GM23248 (cell line): ENCODE measurements at regions not wholly inside any gene's neighbourhood (a gene's known extent, or its start where the extent isn't known, plus 50 kb on each side); places are given as distances from the start of the nearest gene placed in this dataset.
"Not testable (repeated sequence)": the region's sequence is repeated elsewhere in the genome, so short reads cannot be mapped to it uniquely, and the experiment has no call there.

Experiments
- DNase-seq: peaks from one replicate; pipeline ENCODE4 v3.0.0-alpha.2; 2015
- H2AFZ ChIP-seq: fragments of 200-600 bp; sonication (generic); 2 replicates; pipeline ENCODE4 v1.6.1; 2016; ENCODE audit warnings: antibody characterized with exemption
- H3F3A ChIP-seq: fragments of 200-600 bp; sonication (generic); 2 replicates; pipeline ENCODE4 v1.6.1; 2016; ENCODE audit warnings: mild to moderate bottlenecking, antibody characterized with exemption, mixed run types; ENCODE audit not compliant: insufficient read depth
- H3K27ac ChIP-seq: fragments of 200-600 bp; sonication (generic); 2 replicates; pipeline ENCODE4 v1.5.1; 2016; ENCODE audit warnings: mild to moderate bottlenecking
- H3K27me3 ChIP-seq: fragments of 200-600 bp; sonication (generic); replicated peaks from 2 replicates; pipeline ENCODE4 v1.6.1; 2016; ENCODE audit warnings: mild to moderate bottlenecking; ENCODE audit not compliant: insufficient read depth
- H3K36me3 ChIP-seq: fragments of 200-600 bp; sonication (generic); 2 replicates; pipeline ENCODE4 v1.6.1; 2016; ENCODE audit warnings: low read depth, mild to moderate bottlenecking
- H3K4me1 ChIP-seq: fragments of 200-600 bp; sonication (generic); 2 replicates; pipeline ENCODE4 v1.6.1; 2016; ENCODE audit warnings: mild to moderate bottlenecking; ENCODE audit not compliant: insufficient read depth
- H3K4me2 ChIP-seq: fragments of 200-600 bp; sonication (generic); one replicate; pipeline ENCODE4 v1.6.1; 2016; ENCODE audit warnings: mild to moderate bottlenecking; ENCODE audit not compliant: unreplicated experiment
- H3K4me3 ChIP-seq: fragments of 200-600 bp; sonication (generic); 2 replicates; pipeline ENCODE4 v1.5.1; 2016; ENCODE audit warnings: mild to moderate bottlenecking
- H3K79me2 ChIP-seq: fragments of 200-600 bp; sonication (generic); 2 replicates; pipeline ENCODE4 v1.6.1; 2016; ENCODE audit warnings: mild to moderate bottlenecking; ENCODE audit not compliant: insufficient read depth
- H3K9ac ChIP-seq: fragments of 200-600 bp; sonication (generic); 2 replicates; pipeline ENCODE4 v1.6.1; 2016; ENCODE audit warnings: mild to moderate bottlenecking
- H3K9me2 ChIP-seq: fragments of 200-600 bp; sonication (generic); 2 replicates; pipeline ENCODE4 v1.6.1; 2016; ENCODE audit warnings: mixed run types, mild to moderate bottlenecking, moderate library complexity; ENCODE audit not compliant: insufficient read depth
- H3K9me3 ChIP-seq: fragments of 200-600 bp; sonication (generic); one replicate; pipeline ENCODE4 v1.6.1; 2017; ENCODE audit warnings: low read depth
- H4K20me1 ChIP-seq: fragments of 200-600 bp; sonication (generic); 2 replicates; pipeline ENCODE4 v1.6.0; 2016; ENCODE audit not compliant: insufficient read depth
- EZH2 ChIP-seq: fragments of 200-600 bp; sonication (generic); IDR thresholded peaks from 2 replicates; pipeline ENCODE4 v1.6.1; 2018; ENCODE audit warnings: antibody characterized with exemption, mild to moderate bottlenecking; ENCODE audit not compliant: insufficient read depth, poor library complexity, severe bottlenecking
- EZH2phosphoT487 ChIP-seq: fragments of 200-600 bp; sonication (generic); IDR thresholded peaks from 2 replicates; pipeline ENCODE4 v1.6.1; 2018; ENCODE audit warnings: antibody characterized with exemption, moderate library complexity, mild to moderate bottlenecking, low read depth; ENCODE audit not compliant: insufficient read depth
- WGBS, 2 experiments: methylation state at CpG; one replicate each; pipeline ENCODE4 v1.1.6; 2015 to 2017; ENCODE audit warnings: low lambda C conversion rate in 2 of 2, low coverage in 1 of 2; ENCODE audit errors: missing lambda C conversion rate in 2 of 2; 5-methylcytosine and 5-hydroxymethylcytosine counted together
- in situ Hi-C: fragments of 300-500 bp; cut with MboI; formaldehyde crosslinking; loops from 2 replicates; pipeline ENCODE4 v1.15.0; 2020

- in situ Hi-C loops, result no loop called here
- Histone ChIP-seq H3K27me3 (no peaks in the 10 kb centered on the region), H3K4me3 (no peak overlapping the region), H4K20me1 (no peaks in the 10 kb centered on the region), H2AFZ (no peak overlapping the region), H3K36me3 (no peaks in the 10 kb centered on the region), H3K9me2 (no peaks in the 10 kb centered on the region), H3K9me3 (no peaks in the 10 kb centered on the region), H3K4me2 (no peak overlapping the region), H3F3A (no peaks in the 10 kb centered on the region), H3K27ac (no peak overlapping the region), H3K79me2 (no peaks in the 10 kb centered on the region), H3K4me1 (no peaks in the 10 kb centered on the region), H3K9ac (no peak overlapping the region)
- TF ChIP-seq EZH2 (no peak), EZH2phosphoT487 (no peak)
- WGBS, 2 experiments, result 11 to 14% methylated on average over 3 of the region's 3 CpGs
- no peak for DNase-seq
Observed at GRCh38 chr10:80720549-80720948, 182.8 kb downstream of the SH2D4B start.

GRCh38 chr10:80728354-80728753 is 190.7 kb downstream of the SH2D4B start:
- H3F3A ChIP-seq, DNase-seq, H3K9ac ChIP-seq, in situ Hi-C loops, H3K27ac ChIP-seq, H3K4me3 ChIP-seq, H3K27me3 ChIP-seq, H2AFZ ChIP-seq, H3K36me3 ChIP-seq, H3K9me3 ChIP-seq, H3K9me2 ChIP-seq, H3K4me1 ChIP-seq, H3K79me2 ChIP-seq, H3K4me2 ChIP-seq, H4K20me1 ChIP-seq: not testable (repeated sequence)
- WGBS, 2 experiments, result 54 to 65% methylated on average over 15 of the region's 15 CpGs

- H3K27ac ChIP-seq, result no peak overlapping the region
- H3K9me3 ChIP-seq, result no peaks in the 10 kb centered on the region
- no peaks in the 10 kb centered on the region for H4K20me1 ChIP-seq
- no peaks in the 10 kb centered on the region for H3K9me2 ChIP-seq
- H2AFZ ChIP-seq, result no peak overlapping the region
- no peaks in the 10 kb centered on the region for H3K79me2 ChIP-seq
- H3K9ac ChIP-seq, result no peak overlapping the region
- 11 to 24% methylated on average over 6 of the region's 6 CpGs for WGBS, 2 experiments
- H3K4me2 ChIP-seq, result no peak overlapping the region
- H3K27me3 ChIP-seq, result no peaks in the 10 kb centered on the region
- no peaks in the 10 kb centered on the region for H3K36me3 ChIP-seq
- TF ChIP-seq EZH2 (no peak), EZH2phosphoT487 (no peak)
- H3K4me1 ChIP-seq, result no peaks in the 10 kb centered on the region
- no peak for DNase-seq
- H3K4me3 ChIP-seq, result no peak overlapping the region
- H3F3A ChIP-seq, result no peaks in the 10 kb centered on the region
- in situ Hi-C loops, result no loop called here
Observed at GRCh38 chr10:80729896-80730295, 192.2 kb downstream of the SH2D4B start.

- Histone ChIP-seq H3K79me2 (no peaks in the 10 kb centered on the region), H3K27ac (no peak overlapping the region), H2AFZ (no peak overlapping the region), H3K4me2 (no peak overlapping the region), H3K4me3 (no peak overlapping the region), H3F3A (no peaks in the 10 kb centered on the region), H4K20me1 (no peaks in the 10 kb centered on the region), H3K4me1 (no peaks in the 10 kb centered on the region), H3K9me2 (no peaks in the 10 kb centered on the region), H3K9ac (no peak overlapping the region), H3K27me3 (no peaks in the 10 kb centered on the region), H3K9me3 (no peaks in the 10 kb centered on the region), H3K36me3 (no peaks in the 10 kb centered on the region)
- no peak for TF ChIP-seq EZH2phosphoT487
- TF ChIP-seq EZH2, result no peak
- 0 to 1% methylated on average over 2 of the region's 2 CpGs for WGBS, 2 experiments
- in situ Hi-C loops, result no loop called here
- DNase-seq, result no peak
Observed at GRCh38 chr10:80730522-80730921, 192.8 kb downstream of the SH2D4B start.

GRCh38 chr10:80734589-80734988 is 196.9 kb downstream of the SH2D4B start:
- no peak for DNase-seq
- no peak overlapping the region for H3K27ac ChIP-seq
- no peak overlapping the region for H3K9ac ChIP-seq
- no peak overlapping the region for H2AFZ ChIP-seq
- no peaks in the 10 kb centered on the region for H3K27me3 ChIP-seq
- H3K4me3 ChIP-seq, result no peak overlapping the region
- no peaks in the 10 kb centered on the region for H3K36me3 ChIP-seq
- no peaks in the 10 kb centered on the region for H3K4me1 ChIP-seq
- H3K4me2 ChIP-seq, result no peak overlapping the region
- H3F3A ChIP-seq, result no peaks in the 10 kb centered on the region
- H3K79me2 ChIP-seq, result no peaks in the 10 kb centered on the region
- H3K9me2 ChIP-seq, result no peaks in the 10 kb centered on the region
- TF ChIP-seq EZH2phosphoT487 (no peak), EZH2 (no peak)
- H4K20me1 ChIP-seq, result no peaks in the 10 kb centered on the region
- in situ Hi-C loops, result no loop called here
- no peaks in the 10 kb centered on the region for H3K9me3 ChIP-seq
